KMS-11 (cell line): ENCODE measurements at regions not wholly inside any gene's neighbourhood (a gene's known extent, or its start where the extent isn't known, plus 50 kb on each side); places are given as distances from the start of the nearest gene placed in this dataset.

Experiments used
- H2AFZ ChIP-seq: fragments of 200-600 bp; sonication (generic); 2 replicates; pipeline ENCODE4 v1.6.1; 2016; ENCODE audit warnings: antibody characterized with exemption, mixed run types, low read depth
- H3K27ac ChIP-seq: fragments of 200-600 bp; sonication (generic); 2 replicates; pipeline ENCODE4 v1.6.1; 2016; ENCODE audit warnings: mild to moderate bottlenecking, mixed run types
- H3K27me3 ChIP-seq: fragments of 200-600 bp; sonication (generic); 2 replicates; pipeline ENCODE4 v1.6.1; 2017; ENCODE audit warnings: mild to moderate bottlenecking, low read depth, mixed run types, moderate library complexity; ENCODE audit not compliant: insufficient read depth
- H3K36me3 ChIP-seq: fragments of 200-600 bp; sonication (generic); 2 replicates; pipeline ENCODE4 v1.6.1; 2017; ENCODE audit warnings: mild to moderate bottlenecking, mixed run types; ENCODE audit not compliant: insufficient read depth
- H3K4me1 ChIP-seq: fragments of 200-600 bp; sonication (generic); 2 replicates; pipeline ENCODE4 v1.6.1; 2016; ENCODE audit warnings: mild to moderate bottlenecking, low read depth, mixed run types; ENCODE audit not compliant: poor library complexity, severe bottlenecking
- H3K4me2 ChIP-seq: fragments of 200-600 bp; sonication (generic); 2 replicates; pipeline ENCODE4 v1.7.0; 2016; ENCODE audit warnings: mild to moderate bottlenecking, mixed run types
- H3K4me3 ChIP-seq: fragments of 200-600 bp; sonication (generic); IDR thresholded peaks from 2 replicates; pipeline ENCODE4 v1.6.1; 2017; ENCODE audit warnings: low read depth, low read length, mixed read lengths; ENCODE audit not compliant: insufficient read depth
- H3K79me2 ChIP-seq: fragments of 200-600 bp; sonication (generic); 2 replicates; pipeline ENCODE4 v1.6.1; 2016; ENCODE audit warnings: low read depth, mixed run types; ENCODE audit not compliant: insufficient read depth
- H3K9ac ChIP-seq: fragments of 200-600 bp; sonication (generic); 2 replicates; pipeline ENCODE4 v1.6.1; 2016; ENCODE audit warnings: mild to moderate bottlenecking, mixed run types
- H4K20me1 ChIP-seq: fragments of 200-600 bp; sonication (generic); 2 replicates; pipeline ENCODE4 v1.6.1; 2016; ENCODE audit warnings: mild to moderate bottlenecking, mixed run types; ENCODE audit not compliant: insufficient read depth
- CTCF ChIP-seq: fragments of 200-600 bp; sonication (generic); conservative IDR thresholded peaks from 2 replicates; pipeline ENCODE4 v1.6.1; 2017; ENCODE audit warnings: low read depth, mild to moderate bottlenecking, antibody characterized with exemption, low read length, moderate library complexity, mixed read lengths

GRCh38 chr16:51845586-51846305 is 694.7 kb upstream of the SALL1 start:
- no peaks in the 10 kb centered on the region for H3K36me3 ChIP-seq
- no peak overlapping the region for H3K4me2 ChIP-seq
- no peak overlapping the region for H2AFZ ChIP-seq
- H4K20me1 ChIP-seq, result no peaks in the 10 kb centered on the region
- no peaks in the 10 kb centered on the region for H3K27me3 ChIP-seq
- H3K4me3 ChIP-seq, result no peak overlapping the region
- H3K79me2 ChIP-seq, result no peaks in the 10 kb centered on the region
- TF ChIP-seq CTCF, result no peak
- no peaks in the 10 kb centered on the region for H3K4me1 ChIP-seq
- no peak overlapping the region for H3K9ac ChIP-seq
- H3K27ac ChIP-seq, result no peak overlapping the region

- H3K9ac ChIP-seq, result no peak overlapping the region
- no peaks in the 10 kb centered on the region for H4K20me1 ChIP-seq
- no peaks in the 10 kb centered on the region for H3K27me3 ChIP-seq
- no peak overlapping the region for H3K27ac ChIP-seq
- H3K4me3 ChIP-seq, result no peak overlapping the region
- H3K4me2 ChIP-seq, result no peak overlapping the region
- TF ChIP-seq CTCF, result no peak
- H2AFZ ChIP-seq, result no peak overlapping the region
- no peaks in the 10 kb centered on the region for H3K4me1 ChIP-seq
- H3K79me2 ChIP-seq, result no peaks in the 10 kb centered on the region
- no peaks in the 10 kb centered on the region for H3K36me3 ChIP-seq
Observed at GRCh38 chr16:51839727-51840462, 688.8 kb upstream of the SALL1 start.

GRCh38 chr16:51834794-51835193 is 683.7 kb upstream of the SALL1 start:
- H2AFZ ChIP-seq, result no peak overlapping the region
- H4K20me1 ChIP-seq, result no peaks in the 10 kb centered on the region
- no peaks in the 10 kb centered on the region for H3K36me3 ChIP-seq
- H3K4me2 ChIP-seq, result no peak overlapping the region
- no peak overlapping the region for H3K9ac ChIP-seq
- H3K27me3 ChIP-seq, result no peaks in the 10 kb centered on the region
- no peaks in the 10 kb centered on the region for H3K79me2 ChIP-seq
- no peaks in the 10 kb centered on the region for H3K4me1 ChIP-seq
- no peak for TF ChIP-seq CTCF
- H3K27ac ChIP-seq, result no peak overlapping the region
- H3K4me3 ChIP-seq, result no peak overlapping the region

- no peak for TF ChIP-seq CTCF
- H3K4me1 ChIP-seq, result no peaks in the 10 kb centered on the region
- H3K9ac ChIP-seq, result no peak overlapping the region
- no peaks in the 10 kb centered on the region for H3K79me2 ChIP-seq
- H2AFZ ChIP-seq, result no peak overlapping the region
- no peaks in the 10 kb centered on the region for H4K20me1 ChIP-seq
- H3K4me2 ChIP-seq, result no peak overlapping the region
- H3K36me3 ChIP-seq, result no peaks in the 10 kb centered on the region
- no peak overlapping the region for H3K27ac ChIP-seq
- no peak overlapping the region for H3K4me3 ChIP-seq
- H3K27me3 ChIP-seq, result no peaks in the 10 kb centered on the region
Observed at GRCh38 chr16:51834133-51834532, 683.1 kb upstream of the SALL1 start.
